ENCODE measurements at regions not wholly inside any gene's neighbourhood (a gene's known extent, or its start where the extent isn't known, plus 50 kb on each side); places are given as distances from the start of the nearest gene placed in this dataset.

DNA sequence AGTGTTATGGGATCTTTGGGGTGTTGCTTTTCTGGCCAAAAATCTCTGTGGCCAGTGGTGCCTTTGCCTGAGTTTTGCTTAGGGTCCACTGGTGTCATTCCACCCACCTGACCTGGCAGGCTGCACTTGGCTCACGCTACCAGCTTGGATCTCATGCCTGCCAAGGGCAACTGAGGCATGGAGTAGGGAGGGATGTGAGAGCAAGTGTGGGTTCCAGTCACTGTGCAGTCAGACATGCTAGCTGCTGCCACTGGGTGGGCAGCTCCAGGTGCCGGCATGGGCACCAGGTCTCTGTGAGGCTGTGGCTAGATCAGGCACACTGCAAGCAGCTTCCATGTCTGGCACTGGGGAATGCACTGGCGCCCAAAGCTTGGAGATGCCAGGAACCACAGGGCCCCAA is 424.1 kb downstream of the PRR32 start:
- no peak for DNase-seq

DNA sequence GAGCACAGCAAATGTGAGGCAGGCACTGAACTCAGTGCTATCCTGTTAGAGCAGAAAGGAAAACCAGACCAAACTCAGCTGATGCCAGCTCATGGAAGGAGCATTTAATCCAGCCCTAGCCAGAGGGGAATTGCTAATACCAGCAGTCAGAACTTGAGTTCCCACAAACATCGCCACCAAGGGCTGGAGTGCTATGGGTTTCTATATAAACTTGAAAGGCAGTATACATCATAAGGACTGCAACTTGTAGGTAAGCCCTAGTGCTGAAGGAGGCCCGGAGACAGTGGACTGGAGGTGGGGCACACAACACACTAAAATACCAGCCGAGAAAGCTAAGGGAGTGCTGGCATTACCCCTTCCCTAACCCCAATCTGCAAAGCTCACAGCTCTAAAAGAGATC is 440.2 kb downstream of the PRR32 start:
- DNase-seq: no peak

DNA sequence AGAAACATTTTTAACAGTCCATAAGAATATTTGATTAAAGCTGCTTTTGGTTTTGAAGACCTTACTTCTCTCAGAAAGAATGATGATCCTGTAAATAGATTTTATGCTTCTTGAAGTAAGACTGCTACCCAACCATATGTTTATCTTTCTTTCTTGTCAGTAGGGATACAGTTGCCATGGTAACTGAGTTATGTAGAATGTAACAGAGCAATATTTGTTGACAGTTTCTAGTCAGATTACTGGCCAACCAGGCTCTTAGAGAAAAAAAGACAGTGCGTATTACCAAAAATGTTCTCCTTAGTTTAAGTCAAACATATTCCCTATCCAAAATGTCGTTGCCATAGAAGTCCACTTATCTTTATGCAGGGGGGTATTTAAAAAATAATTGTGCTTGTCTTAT is 456.8 kb downstream of the PRR32 start:
- DNase-seq: no peak

DNA sequence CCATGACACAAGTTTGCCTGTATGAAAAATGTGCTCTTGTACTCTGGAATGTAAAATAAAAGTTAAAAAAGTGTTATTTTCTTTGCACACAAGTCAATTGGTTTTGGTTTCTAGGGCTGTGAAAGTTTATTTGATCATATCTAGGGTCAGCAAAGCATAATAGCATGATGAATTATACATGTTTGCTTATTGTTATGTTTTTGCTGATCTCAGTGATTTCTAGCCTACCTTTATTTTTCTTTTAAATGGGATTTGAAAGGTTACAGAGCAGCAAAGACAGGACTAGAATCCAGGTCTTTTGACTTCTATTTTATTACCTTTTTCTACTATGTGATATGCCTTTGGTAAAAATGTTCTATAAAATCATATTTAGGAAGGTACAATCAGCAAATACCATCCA is 481.0 kb downstream of the PRR32 start:
- DNase-seq: no peak

DNA sequence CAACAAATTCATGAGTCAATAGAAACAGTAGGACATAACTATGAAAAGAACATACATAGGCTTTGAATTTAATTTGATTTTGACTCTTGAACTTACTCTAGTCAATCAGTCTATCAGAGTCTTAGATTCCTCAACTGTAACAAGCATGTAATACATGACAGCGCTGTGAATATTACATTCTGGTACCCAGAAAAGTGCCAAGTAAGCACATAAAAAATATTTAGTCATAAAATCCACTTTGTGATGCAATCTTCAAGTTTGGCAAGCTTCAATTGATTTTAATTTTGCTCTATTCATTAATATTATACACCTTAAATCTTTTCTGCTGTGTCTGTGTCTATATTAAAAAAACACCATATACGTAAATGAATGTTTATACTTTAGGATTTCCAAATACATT is 483.3 kb downstream of the PRR32 start:
- DNase-seq: no peak

DNA sequence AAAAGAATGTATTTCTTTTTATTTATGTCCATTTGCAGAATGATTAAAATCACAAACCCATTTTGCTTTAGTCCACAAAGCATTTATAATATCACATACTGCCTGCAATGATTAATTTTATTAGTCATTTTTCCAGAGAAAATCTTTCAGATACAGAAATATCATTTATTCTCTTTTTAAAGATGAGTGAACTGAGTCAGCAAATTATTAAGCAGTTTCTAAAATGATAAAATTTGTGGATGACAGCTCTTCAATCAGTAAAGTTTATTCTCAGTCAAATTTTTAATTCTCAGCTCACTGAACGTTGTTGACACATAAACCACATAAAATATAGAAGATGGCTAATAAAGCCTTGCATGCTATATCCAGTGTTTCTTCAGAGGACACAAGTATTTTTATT is 485.5 kb downstream of the PRR32 start:
- DNase-seq: no peak

DNA sequence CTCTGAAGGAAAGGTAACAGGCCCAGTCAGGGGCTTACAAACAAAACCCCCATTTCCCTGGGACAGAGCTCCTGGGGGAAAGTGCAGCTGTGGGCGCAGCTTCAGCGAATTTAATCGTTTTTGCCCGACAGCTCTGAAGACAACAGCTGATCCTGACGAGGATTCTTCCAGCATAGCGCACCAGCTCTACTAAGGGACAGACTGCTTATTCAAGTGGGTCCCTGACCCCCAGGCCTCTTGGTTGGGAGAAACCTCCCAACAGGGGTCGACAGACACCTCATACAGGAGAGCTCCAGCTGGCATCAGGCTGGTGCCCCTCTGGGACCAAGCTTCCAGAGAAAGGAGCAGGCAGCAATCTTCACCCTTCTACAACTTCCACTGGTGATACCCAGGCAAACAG is 486.7 kb downstream of the PRR32 start:
- DNase-seq: no peak

DNA sequence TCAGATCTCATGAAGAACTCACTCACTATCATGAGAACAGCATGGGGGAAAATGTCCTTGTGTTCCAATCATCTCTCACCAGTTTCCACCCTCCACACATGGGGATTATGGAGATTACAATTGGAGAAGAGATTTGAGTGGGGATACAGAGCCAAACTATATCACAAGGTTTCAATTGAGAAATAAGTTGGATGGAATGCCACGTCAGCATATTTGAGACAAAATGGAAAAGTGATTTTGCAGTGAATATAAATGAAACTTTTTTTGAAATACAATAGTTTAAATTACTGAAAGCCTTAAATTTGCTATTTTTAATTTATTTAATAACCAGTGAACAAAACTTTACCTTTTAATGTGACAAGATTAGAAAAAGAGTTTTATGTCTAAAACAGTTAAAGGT is 494.1 kb downstream of the PRR32 start:
- no peak for DNase-seq

DNA sequence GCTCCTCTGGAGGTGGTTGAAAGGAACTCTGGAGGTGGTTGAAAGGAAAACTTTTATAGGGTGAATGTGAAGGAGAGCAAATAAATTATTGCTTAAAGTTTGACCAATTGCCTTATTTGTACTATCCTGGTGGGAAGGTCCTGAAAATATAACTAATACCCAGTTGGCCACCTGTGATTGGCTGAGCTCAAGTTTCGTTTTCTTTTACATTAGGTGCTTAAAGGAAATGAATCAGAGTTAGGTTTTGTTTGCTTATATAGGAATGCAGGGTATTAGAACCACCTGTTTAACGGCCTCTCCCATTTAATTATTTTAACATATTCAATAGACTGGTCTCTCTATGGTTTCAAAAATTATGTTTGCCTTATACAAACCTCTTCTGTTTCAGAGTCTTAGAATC is 497.6 kb downstream of the PRR32 start:
- DNase-seq: no peak

DNA sequence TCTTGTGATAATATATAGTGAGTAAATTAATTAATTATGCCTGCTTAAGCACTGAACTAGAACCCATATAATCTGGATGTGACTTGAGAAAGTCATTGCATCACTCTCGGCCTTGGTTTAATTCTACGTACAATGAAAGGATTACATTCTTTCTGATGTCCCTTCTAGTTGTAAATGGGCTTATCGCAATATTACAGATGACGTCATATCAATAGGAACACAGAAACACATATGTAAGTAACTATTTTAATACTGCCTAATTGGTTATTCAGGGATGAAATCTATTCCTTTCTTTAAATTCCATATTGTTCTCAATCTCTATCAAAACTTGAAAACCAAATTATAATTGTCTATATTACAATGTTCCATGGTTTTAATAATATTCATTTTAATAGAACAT is 504.6 kb downstream of the PRR32 start:
- no peak for DNase-seq
